ENCODE measurements at regions not wholly inside any gene's neighbourhood (a gene's known extent, or its start where the extent isn't known, plus 50 kb on each side); places are given as distances from the start of the nearest gene placed in this dataset.

DNA sequence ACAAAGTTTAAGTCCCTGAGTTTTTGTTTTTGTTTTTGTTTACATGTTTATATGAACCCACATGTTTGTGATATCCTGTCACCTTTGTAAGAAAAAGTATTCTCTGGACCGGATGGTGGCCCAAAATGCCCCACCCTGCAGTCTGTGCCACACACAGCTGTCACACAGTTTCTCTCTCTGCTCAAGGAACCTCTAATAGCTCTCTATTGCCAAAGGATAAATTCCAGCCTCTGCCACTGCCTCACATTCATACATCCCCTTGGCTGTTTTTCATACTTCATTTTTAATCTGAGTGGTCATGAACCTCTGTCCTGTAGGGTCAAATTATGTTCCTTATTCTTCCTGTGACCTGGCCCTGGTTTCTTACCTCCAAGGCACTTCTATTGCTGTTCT is 520.3 kb upstream of the CDH5 start:
- intact Hi-C loops (cut with DNase I), result no loop called here
- TF ChIP-seq, protein P1, sequence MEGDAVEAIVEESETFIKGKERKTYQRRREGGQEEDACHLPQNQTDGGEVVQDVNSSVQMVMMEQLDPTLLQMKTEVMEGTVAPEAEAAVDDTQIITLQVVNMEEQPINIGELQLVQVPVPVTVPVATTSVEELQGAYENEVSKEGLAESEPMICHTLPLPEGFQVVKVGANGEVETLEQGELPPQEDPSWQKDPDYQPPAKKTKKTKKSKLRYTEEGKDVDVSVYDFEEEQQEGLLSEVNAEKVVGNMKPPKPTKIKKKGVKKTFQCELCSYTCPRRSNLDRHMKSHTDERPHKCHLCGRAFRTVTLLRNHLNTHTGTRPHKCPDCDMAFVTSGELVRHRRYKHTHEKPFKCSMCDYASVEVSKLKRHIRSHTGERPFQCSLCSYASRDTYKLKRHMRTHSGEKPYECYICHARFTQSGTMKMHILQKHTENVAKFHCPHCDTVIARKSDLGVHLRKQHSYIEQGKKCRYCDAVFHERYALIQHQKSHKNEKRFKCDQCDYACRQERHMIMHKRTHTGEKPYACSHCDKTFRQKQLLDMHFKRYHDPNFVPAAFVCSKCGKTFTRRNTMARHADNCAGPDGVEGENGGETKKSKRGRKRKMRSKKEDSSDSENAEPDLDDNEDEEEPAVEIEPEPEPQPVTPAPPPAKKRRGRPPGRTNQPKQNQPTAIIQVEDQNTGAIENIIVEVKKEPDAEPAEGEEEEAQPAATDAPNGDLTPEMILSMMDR (IDR thresholded peaks at IDR 0.05), result no peak

DNA sequence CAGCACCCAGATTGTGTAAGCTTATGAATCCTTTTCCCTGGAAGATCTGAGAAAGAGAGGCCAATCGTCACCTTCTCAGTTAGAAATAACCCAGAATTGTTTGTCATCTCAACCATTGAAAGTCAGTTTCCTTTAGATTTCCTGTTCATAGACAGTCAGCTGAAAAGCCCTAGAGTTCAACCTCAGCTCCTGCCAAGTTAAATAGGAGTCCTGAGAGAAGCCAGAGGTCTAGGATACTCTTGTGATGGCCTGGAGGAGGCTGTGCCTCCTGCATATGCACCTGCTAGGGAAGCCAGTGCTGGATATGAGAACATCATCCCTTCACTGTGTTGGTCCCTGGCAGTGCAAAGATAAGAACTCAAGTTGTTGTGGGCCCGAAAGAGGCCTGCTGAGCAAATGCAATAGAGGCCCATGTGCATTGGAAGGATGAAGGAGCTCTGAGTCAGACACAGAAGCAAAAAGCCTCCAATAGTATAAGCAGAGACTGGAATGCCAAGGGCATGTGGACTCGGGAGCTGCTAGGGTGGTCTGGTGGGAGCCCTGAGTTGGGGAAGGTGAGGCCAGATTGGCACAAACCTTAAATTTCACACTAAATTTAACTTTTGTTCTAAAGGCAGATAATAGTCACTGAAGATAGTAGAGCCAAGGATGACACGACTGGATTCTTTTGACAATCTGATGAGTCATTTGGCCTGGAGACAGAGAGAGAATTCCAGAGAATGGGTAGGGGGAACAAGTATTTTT is 520.9 kb upstream of the CDH5 start:
- no peak for TF ChIP-seq POLR2A (IDR thresholded peaks at IDR 0.05)
- TF ChIP-seq, protein P1 (IDR thresholded peaks at IDR 0.05), result no peak
- H3K27me3 ChIP-seq, result no peaks in the 10 kb centered on the region
- H3K4me1 ChIP-seq, result no peaks in the 10 kb centered on the region
- DNase-seq, result no peak
- no peaks in the 10 kb centered on the region for H3K9me3 ChIP-seq
- no peak overlapping the region for H3K4me3 ChIP-seq (replicated peaks in 1 of 3)
- H3K36me3 ChIP-seq, result no peaks in the 10 kb centered on the region
- no peak overlapping the region for H3K27ac ChIP-seq
- WGBS, 2 donors, result 75 to 76% methylated on average over 4 of the region's 4 CpGs
- intact Hi-C loops (cut with DNase I), result no loop called here

More for the DNA sequence above, 520.3 kb upstream of the CDH5 start:
- no peaks in the 10 kb centered on the region for H3K4me1 ChIP-seq
- no peak overlapping the region for H3K4me3 ChIP-seq (replicated peaks in 1 of 3)
- H3K27me3 ChIP-seq, result no peaks in the 10 kb centered on the region
- H3K27ac ChIP-seq, result no peak overlapping the region
- no peaks in the 10 kb centered on the region for H3K9me3 ChIP-seq
- H3K36me3 ChIP-seq, result no peaks in the 10 kb centered on the region
- no peak for DNase-seq
- 68 to 75% methylated on average over 1 of the region's 1 CpG for WGBS, 2 donors

- no peak for TF ChIP-seq POLR2A (IDR thresholded peaks at IDR 0.05)
- TF ChIP-seq, protein P1 (IDR thresholded peaks at IDR 0.05), result no peak
- H3K4me1 ChIP-seq, result no peaks in the 10 kb centered on the region
- intact Hi-C loops (cut with DNase I), result no loop called here
- H3K27me3 ChIP-seq, result no peaks in the 10 kb centered on the region
- H3K36me3 ChIP-seq, result no peaks in the 10 kb centered on the region
- no peaks in the 10 kb centered on the region for H3K9me3 ChIP-seq
- 95 to 100% methylated on average over 2 of the region's 2 CpGs for WGBS, 2 donors
- H3K4me3 ChIP-seq (replicated peaks in 1 of 3), result no peak overlapping the region
- no peak overlapping the region for H3K27ac ChIP-seq
- DNase-seq, result no peak
Measured at GRCh38 chr16:65843941-65844340, 522.5 kb upstream of the CDH5 start.

DNA sequence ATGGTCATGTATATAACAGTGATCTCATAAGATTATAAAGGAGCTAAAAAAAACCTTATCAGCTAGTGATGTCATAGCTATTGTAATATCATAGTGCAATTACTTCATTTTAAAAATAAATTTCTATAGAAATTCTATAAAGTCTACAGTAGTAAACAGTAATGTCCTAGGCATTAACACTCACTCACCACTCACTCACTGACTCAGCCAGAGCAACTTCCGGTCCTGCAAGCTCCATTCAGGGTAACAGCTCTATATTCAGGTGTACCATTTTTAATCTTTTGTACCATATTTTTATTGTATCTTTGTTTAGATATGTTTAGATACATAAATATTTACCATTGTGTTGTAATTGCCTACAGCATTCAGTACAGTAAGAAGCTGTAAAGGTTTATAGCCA is 524.4 kb upstream of the CDH5 start:
- intact Hi-C loops (cut with DNase I), result no loop called here
- TF ChIP-seq POLR2A (IDR thresholded peaks at IDR 0.05), result no peak
- TF ChIP-seq, protein P1 (IDR thresholded peaks at IDR 0.05), result no peak

GRCh38 chr16:65838001-65838400 is 528.5 kb upstream of the CDH5 start:
- TF ChIP-seq, protein P1 (IDR thresholded peaks at IDR 0.05), result no peak
- TF ChIP-seq POLR2A (IDR thresholded peaks at IDR 0.05), result no peak
- WGBS, 2 donors, result 86% methylated on average over 3 of the region's 3 CpGs
- DNase-seq, result no peak
- Histone ChIP-seq H3K27ac (no peak overlapping the region), H3K4me3 (replicated peaks in 1 of 3) (no peak overlapping the region), H3K27me3 (no peaks in the 10 kb centered on the region), H3K4me1 (no peaks in the 10 kb centered on the region), H3K36me3 (no peaks in the 10 kb centered on the region), H3K9me3 (no peaks in the 10 kb centered on the region)
- intact Hi-C loops (cut with DNase I), result no loop called here

More for the DNA sequence above, 524.4 kb upstream of the CDH5 start:
- DNase-seq, result no peak
- 75 to 83% methylated on average over 1 of the region's 1 CpG for WGBS, 2 donors
- Histone ChIP-seq H3K27me3 (no peaks in the 10 kb centered on the region), H3K9me3 (no peaks in the 10 kb centered on the region), H3K27ac (no peak overlapping the region), H3K4me3 (replicated peaks in 1 of 3) (no peak overlapping the region), H3K36me3 (no peaks in the 10 kb centered on the region), H3K4me1 (no peaks in the 10 kb centered on the region)
